Suprapubic skin (tissue), 4 donors: ENCODE measurements at regions not wholly inside any gene's neighbourhood (a gene's known extent, or its start where the extent isn't known, plus 50 kb on each side); places are given as distances from the start of the nearest gene placed in this dataset.

Source experiments
- DNase-seq, 2 donors: peaks; one replicate each; pipeline ENCODE4 v3.0.0-alpha.2; 2019; ENCODE audit warnings: low spot score in 2 of 2
- H3K27ac ChIP-seq: fragments of 200-600 bp; sonication (generic); one replicate; pipeline ENCODE4 v1.5.1; 2019
- H3K27me3 ChIP-seq: fragments of 200-600 bp; sonication (generic); one replicate; pipeline ENCODE4 v1.5.1; 2019
- H3K36me3 ChIP-seq: fragments of 200-600 bp; sonication (generic); one replicate; pipeline ENCODE4 v1.5.1; 2019
- H3K4me1 ChIP-seq: fragments of 200-600 bp; sonication (generic); one replicate; pipeline ENCODE4 v1.5.1; 2019
- H3K4me3 ChIP-seq: fragments of 200-600 bp; sonication (generic); one replicate; pipeline ENCODE4 v1.5.1; 2019; ENCODE audit warnings: mild to moderate bottlenecking
- H3K9me3 ChIP-seq: fragments of 200-600 bp; sonication (generic); one replicate; pipeline ENCODE4 v1.5.1; 2019
- CTCF ChIP-seq, 2 donors: fragments of 200-600 bp in 1 of 2; fragments of 450-650 bp in 1 of 2; sonication (generic) in 1 of 2; IDR thresholded peaks; one replicate each; pipeline ENCODE4 v1.5.1; 2016 to 2019; ENCODE audit warnings: antibody characterized with exemption in 2 of 2, mild to moderate bottlenecking in 1 of 2, moderate library complexity in 1 of 2
- EP300 ChIP-seq: sonication (generic); formaldehyde crosslinking; IDR thresholded peaks from one replicate; pipeline ENCODE4 v1.6.1; 2017; ENCODE audit warnings: antibody characterized with exemption
- POLR2A ChIP-seq, 2 donors: fragments of 450-650 bp; IDR thresholded peaks; one replicate each; pipeline ENCODE4 v1.6.1; 2017; ENCODE audit warnings: antibody characterized with exemption in 2 of 2, mild to moderate bottlenecking in 2 of 2, moderate library complexity in 2 of 2
- POLR2AphosphoS5 ChIP-seq, 3 donors: sonication (generic); formaldehyde crosslinking; IDR thresholded peaks; one replicate each; pipeline ENCODE4 v1.6.1; 2017; ENCODE audit warnings: antibody characterized with exemption in 3 of 3
- WGBS: methylation state at CpG from one replicate; pipeline ENCODE4 v1.1.5; 2018; 5-methylcytosine and 5-hydroxymethylcytosine counted together

DNA sequence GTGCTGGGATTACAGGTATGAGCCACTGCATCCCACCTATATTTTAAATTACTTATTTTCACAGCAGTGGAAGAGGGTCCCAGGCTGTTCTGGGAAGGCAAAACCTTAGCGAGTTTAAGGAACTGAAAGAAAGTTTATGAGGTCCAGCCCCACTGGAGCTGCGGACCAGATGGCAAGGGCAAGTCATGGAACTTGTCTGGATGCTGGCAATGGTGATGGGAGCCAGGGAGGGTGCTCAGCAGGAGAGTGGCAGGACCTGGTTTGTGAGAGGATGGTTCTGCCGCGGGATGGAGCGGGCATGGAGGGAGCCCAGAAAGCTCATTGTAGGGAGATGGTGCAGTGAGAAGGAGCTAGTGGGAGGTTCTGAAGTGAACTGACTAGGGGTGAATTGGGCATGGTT, 50.6 kb upstream of the SLC45A1 start:
- TF ChIP-seq POLR2A (IDR thresholded peaks at IDR 0.05) (no peak), CTCF (IDR thresholded peaks at IDR 0.05) (no peak), POLR2AphosphoS5 (IDR thresholded peaks at IDR 0.05) (no peak), EP300 (no peak)
- DNase-seq = no peak
- no peaks in the 10 kb centered on the region for H3K9me3 ChIP-seq
- whole genome bisulfite sequencing = 64% methylated on average over 5 of the region's 5 CpGs
- no peak overlapping the region for H3K4me3 ChIP-seq
- H3K27ac ChIP-seq = no peak overlapping the region
- no peaks in the 10 kb centered on the region for H3K27me3 ChIP-seq
- no peaks in the 10 kb centered on the region for H3K36me3 ChIP-seq
- no peaks in the 10 kb centered on the region for H3K4me1 ChIP-seq

DNA sequence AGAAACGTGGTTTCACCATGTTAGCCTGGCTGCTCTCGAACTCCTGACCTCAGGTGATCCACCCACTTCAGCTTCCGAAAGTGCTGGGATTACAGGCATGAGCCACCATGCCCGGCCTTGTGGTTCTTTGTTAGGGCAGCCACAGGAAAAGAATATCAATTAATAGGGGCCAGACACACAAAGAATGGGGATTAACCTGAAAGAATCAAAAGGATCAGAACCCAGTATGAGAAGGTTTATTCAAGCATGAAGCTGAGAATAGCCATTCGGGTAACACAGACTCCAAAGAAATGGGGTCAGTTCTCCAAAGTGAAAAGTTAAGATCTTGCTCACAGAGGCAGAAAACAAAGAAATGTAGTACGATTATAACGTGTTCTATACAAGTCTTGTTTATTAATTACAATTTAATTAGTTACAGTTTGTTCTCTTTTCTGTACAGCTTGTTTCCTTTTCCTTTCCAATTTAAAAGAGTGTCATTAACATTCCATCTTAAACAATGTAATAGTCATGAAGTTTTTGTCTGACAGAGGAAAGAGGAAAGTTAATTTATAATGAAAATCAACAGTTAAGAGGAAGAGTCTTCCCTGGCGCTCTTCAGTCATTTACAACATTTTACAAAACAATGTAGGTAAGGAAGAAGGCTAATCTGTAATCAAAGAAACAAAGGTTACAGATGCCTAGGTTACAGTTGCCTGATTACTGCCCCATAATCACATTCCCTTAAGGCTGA, 51.3 kb upstream of the SLC45A1 start:
- no peaks in the 10 kb centered on the region for H3K27me3 ChIP-seq
- TF ChIP-seq EP300 (no peak), POLR2AphosphoS5 (IDR thresholded peaks at IDR 0.05) (no peak), CTCF (IDR thresholded peaks at IDR 0.05) (no peak), POLR2A (IDR thresholded peaks at IDR 0.05) (no peak)
- no peaks in the 10 kb centered on the region for H3K9me3 ChIP-seq
- H3K4me3 ChIP-seq = no peak overlapping the region
- H3K36me3 ChIP-seq = no peaks in the 10 kb centered on the region
- H3K27ac ChIP-seq = peak overlapping the region; percentile 42
- DNase-seq = no peak
- H3K4me1 ChIP-seq = no peaks in the 10 kb centered on the region
- WGBS = 60% methylated on average over 8 of the region's 8 CpGs

GRCh38 chr1:8263791-8264190, 54.1 kb upstream of the SLC45A1 start:
- no peak for DNase-seq
- Histone ChIP-seq H3K4me1 (peaks cover 11% of the 10 kb centered on the region), H3K4me3 (no peak overlapping the region), H3K9me3 (no peaks in the 10 kb centered on the region), H3K27ac (no peak overlapping the region), H3K27me3 (no peaks in the 10 kb centered on the region), H3K36me3 (no peaks in the 10 kb centered on the region)
- WGBS = 93% methylated on average over 4 of the region's 4 CpGs
- TF ChIP-seq CTCF (IDR thresholded peaks at IDR 0.05) (no peak), POLR2A (IDR thresholded peaks at IDR 0.05) (no peak), POLR2AphosphoS5 (IDR thresholded peaks at IDR 0.05) (no peak), EP300 (no peak)

DNA sequence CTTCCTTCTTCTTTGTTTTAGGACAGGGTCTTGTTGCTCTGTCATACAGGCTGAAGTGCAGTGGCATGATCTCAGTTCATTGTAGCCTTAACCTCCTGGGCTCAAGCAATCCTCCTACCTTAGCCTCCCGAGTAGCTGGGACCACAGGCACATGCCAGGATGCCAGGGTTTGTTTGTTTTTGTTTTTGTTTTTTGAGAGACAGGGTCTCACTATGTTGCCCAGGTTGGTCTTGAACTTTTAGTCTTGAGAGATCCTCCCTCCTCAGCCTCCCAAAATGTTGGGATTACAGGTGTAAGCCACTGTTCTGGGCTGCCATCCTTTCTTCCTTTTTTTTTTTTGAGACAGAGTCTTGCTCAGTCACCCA, 56.5 kb upstream of the SLC45A1 start:
- Histone ChIP-seq H3K9me3 (no peaks in the 10 kb centered on the region), H3K27ac (no peak overlapping the region), H3K27me3 (no peaks in the 10 kb centered on the region), H3K4me1 (peaks cover 18% of the 10 kb centered on the region), H3K4me3 (no peak overlapping the region), H3K36me3 (no peaks in the 10 kb centered on the region)
- 88% methylated on average over 1 of the region's 1 CpG for WGBS
- TF ChIP-seq POLR2AphosphoS5 (IDR thresholded peaks at IDR 0.05) (no peak), POLR2A (IDR thresholded peaks at IDR 0.05) (no peak), EP300 (no peak), CTCF (IDR thresholded peaks at IDR 0.05) (no peak)
- no peak for DNase-seq

GRCh38 chr1:8259498-8260290, 58.2 kb upstream of the SLC45A1 start:
- peaks cover 18% of the 10 kb centered on the region for H3K4me1 ChIP-seq
- TF ChIP-seq CTCF (IDR thresholded peaks at IDR 0.05) = no peak
- no peak for TF ChIP-seq EP300
- peak in 1 of 3 donors; percentile 55 for TF ChIP-seq POLR2AphosphoS5 (IDR thresholded peaks at IDR 0.05)
- TF ChIP-seq POLR2A (IDR thresholded peaks at IDR 0.05) = no peak
- no peaks in the 10 kb centered on the region for H3K27me3 ChIP-seq
- H3K4me3 ChIP-seq = no peak overlapping the region
- H3K9me3 ChIP-seq = no peaks in the 10 kb centered on the region
- peak; percentile 74 to 83 for DNase-seq
- H3K36me3 ChIP-seq = no peaks in the 10 kb centered on the region
- 42% methylated on average over 13 of the region's 13 CpGs for WGBS
- peak overlapping the region; percentile 73 for H3K27ac ChIP-seq
